ENCODE measurements at regions not wholly inside any gene's neighbourhood (a gene's known extent, or its start where the extent isn't known, plus 50 kb on each side); places are given as distances from the start of the nearest gene placed in this dataset.
A peak's percentile ranks its signal among the peaks of the same experiment; 100 is the strongest.

DNA sequence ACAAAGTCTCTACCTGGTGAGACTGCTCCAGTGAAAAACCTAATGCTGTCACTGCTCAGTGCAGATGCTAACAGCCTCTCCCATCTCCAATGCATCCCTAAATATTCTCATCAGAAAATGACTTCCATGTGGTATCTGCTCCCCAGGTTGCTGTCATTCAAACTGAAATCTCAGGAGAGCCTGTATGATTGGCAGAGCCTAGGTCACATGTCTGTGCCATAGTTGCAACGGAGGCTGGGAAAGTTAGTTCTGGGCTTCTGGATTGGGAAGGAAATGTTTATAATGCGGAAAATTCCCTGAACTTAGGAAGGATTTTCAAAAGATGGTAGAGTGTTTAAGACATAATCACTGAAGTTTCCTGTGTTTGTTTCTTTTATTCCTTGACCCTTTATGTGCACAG lies 206.4 kb upstream of the ZKSCAN2 start:
- DNase-seq (ENCODE audit: low read depth in 1 of 2, low spot score in 2 of 2) (no peak), FAIRE-seq (no peak)
- Histone ChIP-seq H2BK12ac (ENCODE audit: low read depth, low read length) (no peak overlapping the region), H4K5ac (ENCODE audit: insufficient read length, low read depth, low read length) (no peak overlapping the region), H2AK5ac (ENCODE audit: low read depth, low read length) (no peak overlapping the region), H3K4me2 (ENCODE audit: insufficient read depth in 1 of 2, low read depth in 2 of 2, low read length in 2 of 2) (no peak overlapping the region), H3K27me3 (replicated peaks in 1 of 4; ENCODE audit: control insufficient read depth in 3 of 4, extremely low read depth in 1 of 4, insufficient read depth in 3 of 4, low read length in 3 of 4) (no peaks in the 10 kb centered on the region), H2BK15ac (ENCODE audit: low read length) (no peak overlapping the region), H3K4me1 (replicated peaks in 1 of 4; ENCODE audit: control insufficient read depth in 3 of 4, insufficient read depth in 4 of 4, low read length in 3 of 4) (no peaks in the 10 kb centered on the region), H4K20me1 (replicated peaks in 1 of 2; ENCODE audit: control insufficient read depth in 1 of 2, insufficient read depth in 2 of 2, low read length in 2 of 2) (no peaks in the 10 kb centered on the region), H3K36me3 (ENCODE audit: control insufficient read depth in 2 of 4, insufficient read depth in 4 of 4, low read length in 3 of 4) (no peaks in the 10 kb centered on the region), H3K4me3 (ENCODE audit: extremely low read depth in 1 of 4, insufficient read depth in 2 of 4, low read depth in 3 of 4, low read length in 4 of 4) (no peak overlapping the region), H3K79me1 (ENCODE audit: low read depth, low read length) (no peaks in the 10 kb centered on the region), H3K9ac (replicated peaks in 1 of 4; ENCODE audit: extremely low read depth in 1 of 4, low read depth in 3 of 4, low read length in 3 of 4) (no peak overlapping the region), H3K79me2 (ENCODE audit: control insufficient read depth in 1 of 2, insufficient read depth in 2 of 2, low read length in 2 of 2) (no peaks in the 10 kb centered on the region), H3K4ac (replicated peaks; ENCODE audit: insufficient read length, low read depth, low read length) (no peak overlapping the region), H4K8ac (ENCODE audit: extremely low read depth, insufficient read depth, low read length) (no peak overlapping the region), H3K56ac (replicated peaks; ENCODE audit: insufficient read length, low read depth, low read length) (no peak overlapping the region), H3K27ac (ENCODE audit: low read depth, low read length) (no peak overlapping the region), H4K91ac (replicated peaks; ENCODE audit: insufficient read length, low read length) (no peak overlapping the region), H3K18ac (ENCODE audit: extremely low read depth, low read length) (no peak overlapping the region), H2AFZ (ENCODE audit: low read length) (0 out of 2 replicates have a peak overlapping the region, but pooled peaks have one; percentile 56), H3K23ac (ENCODE audit: insufficient read length) (no peak overlapping the region), H2BK5ac (ENCODE audit: low read depth, low read length) (no peak overlapping the region), H3K23me2 (ENCODE audit: low read depth, low read length) (no peaks in the 10 kb centered on the region), H2BK120ac (replicated peaks; ENCODE audit: low read depth, low read length) (no peak overlapping the region), H3K14ac (ENCODE audit: insufficient read length) (no peak overlapping the region), H2BK20ac (ENCODE audit: low read length) (no peak overlapping the region), H3K9me3 (ENCODE audit: insufficient read depth in 2 of 2, low read depth in 1 of 2, low read length in 1 of 2) (no peaks in the 10 kb centered on the region)
- ChIA-PET CTCF (ENCODE audit: partially characterized antibody) (interaction anchor here (0.6 kb wide), 1 partner anchor 40 kb away, joined by 4 read pairs; no protein-coding TSS in a partner anchor), POLR2A (ENCODE audit: partially characterized antibody) (no interaction called here)
- TF ChIP-seq KDM1A (IDR thresholded peaks at IDR 0.05; ENCODE audit: borderline replicate concordance, low read length) (no peak), ASH2L (IDR thresholded peaks at IDR 0.05; ENCODE audit: low read length) (no peak)
- 94% methylated on average over 2 of the region's 2 CpGs; no CpG with 5 or more reads in 1 of the 2 experiments for WGBS, 2 experiments (ENCODE audit: extremely low coverage in 1 of 2, insufficient coverage in 1 of 2, insufficient read length in 1 of 2, insufficient replicate concordance in 2 of 2, low coverage in 1 of 2, low lambda C conversion rate in 2 of 2, missing lambda C conversion rate in 1 of 2)

Data from H1 (cell line).